ENCODE measurements at regions not wholly inside any gene's neighbourhood (a gene's known extent, or its start where the extent isn't known, plus 50 kb on each side); places are given as distances from the start of the nearest gene placed in this dataset.

- peaks cover 41% of the 10 kb centered on the region for H3K27me3 Mint-ChIP-seq (ENCODE audit: low read depth)
- peaks cover 6% of the 10 kb centered on the region for H3K9me3 Mint-ChIP-seq (ENCODE audit: low read depth)
- H3K27ac Mint-ChIP-seq (ENCODE audit: unreplicated experiment), result no peak overlapping the region
- H3K4me3 Mint-ChIP-seq (ENCODE audit: unreplicated experiment), result no peak overlapping the region
- no peak for DNase-seq (ENCODE audit: low spot score)
- H3K36me3 Mint-ChIP-seq (ENCODE audit: low read depth), result no peaks in the 10 kb centered on the region
- peaks cover 9% of the 10 kb centered on the region for H3K4me1 Mint-ChIP-seq (ENCODE audit: low read depth)
- TF ChIP-seq, protein P1, sequence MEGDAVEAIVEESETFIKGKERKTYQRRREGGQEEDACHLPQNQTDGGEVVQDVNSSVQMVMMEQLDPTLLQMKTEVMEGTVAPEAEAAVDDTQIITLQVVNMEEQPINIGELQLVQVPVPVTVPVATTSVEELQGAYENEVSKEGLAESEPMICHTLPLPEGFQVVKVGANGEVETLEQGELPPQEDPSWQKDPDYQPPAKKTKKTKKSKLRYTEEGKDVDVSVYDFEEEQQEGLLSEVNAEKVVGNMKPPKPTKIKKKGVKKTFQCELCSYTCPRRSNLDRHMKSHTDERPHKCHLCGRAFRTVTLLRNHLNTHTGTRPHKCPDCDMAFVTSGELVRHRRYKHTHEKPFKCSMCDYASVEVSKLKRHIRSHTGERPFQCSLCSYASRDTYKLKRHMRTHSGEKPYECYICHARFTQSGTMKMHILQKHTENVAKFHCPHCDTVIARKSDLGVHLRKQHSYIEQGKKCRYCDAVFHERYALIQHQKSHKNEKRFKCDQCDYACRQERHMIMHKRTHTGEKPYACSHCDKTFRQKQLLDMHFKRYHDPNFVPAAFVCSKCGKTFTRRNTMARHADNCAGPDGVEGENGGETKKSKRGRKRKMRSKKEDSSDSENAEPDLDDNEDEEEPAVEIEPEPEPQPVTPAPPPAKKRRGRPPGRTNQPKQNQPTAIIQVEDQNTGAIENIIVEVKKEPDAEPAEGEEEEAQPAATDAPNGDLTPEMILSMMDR (IDR thresholded peaks at IDR 0.05), result peak; percentile 12
Observed at GRCh38 chr12:132392389-132393244, 63.2 kb upstream of the GALNT9 start.

DNA sequence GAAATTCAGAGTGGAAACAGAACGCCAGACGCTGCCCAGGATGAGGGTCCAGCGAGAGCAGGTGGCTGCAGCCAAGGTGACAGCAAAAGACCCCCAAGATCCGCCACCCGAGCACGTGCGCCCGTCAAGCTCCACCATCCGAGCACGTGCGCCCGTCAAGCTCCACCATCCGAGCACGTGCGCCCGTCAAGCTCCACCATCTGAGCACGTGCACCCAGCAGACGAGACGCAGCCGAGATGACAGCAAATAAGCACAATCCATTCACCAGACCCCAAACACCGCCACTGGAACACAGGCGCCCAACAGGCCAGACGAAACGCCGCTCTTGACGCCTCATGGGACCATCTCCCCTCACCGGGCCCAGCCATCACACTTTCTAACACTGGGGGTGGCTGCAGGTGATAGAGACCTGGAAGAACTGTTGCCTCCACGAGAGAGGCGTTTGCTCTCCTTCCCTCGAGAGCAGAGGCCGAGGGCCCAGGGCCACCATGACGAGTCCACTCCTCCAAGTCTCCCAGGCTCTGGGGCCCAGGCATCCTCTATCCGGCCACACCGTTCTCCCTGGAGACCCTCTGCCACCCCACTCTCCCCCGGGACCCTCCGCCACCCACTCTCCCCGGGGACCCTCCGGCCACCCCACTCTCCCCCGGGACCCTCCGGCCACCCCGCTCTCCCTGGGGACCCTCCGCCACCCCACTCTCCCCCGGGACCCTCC, 62.1 kb upstream of the GALNT9 start:
- Mint-ChIP-seq H3K36me3 (ENCODE audit: low read depth) (no peaks in the 10 kb centered on the region), H3K27me3 (ENCODE audit: low read depth) (peaks cover 43% of the 10 kb centered on the region), H3K4me3 (ENCODE audit: unreplicated experiment) (no peak overlapping the region), H3K9me3 (ENCODE audit: low read depth) (peaks cover 6% of the 10 kb centered on the region), H3K27ac (ENCODE audit: unreplicated experiment) (no peak overlapping the region), H3K4me1 (ENCODE audit: low read depth) (peaks cover 9% of the 10 kb centered on the region)
- TF ChIP-seq, protein P1 (IDR thresholded peaks at IDR 0.05), result no peak
- DNase-seq (ENCODE audit: low spot score), result peak; percentile 72

GRCh38 chr12:132390287-132391076, 61.1 kb upstream of the GALNT9 start:
- H3K27ac Mint-ChIP-seq (ENCODE audit: unreplicated experiment), result no peak overlapping the region
- peaks cover 6% of the 10 kb centered on the region for H3K9me3 Mint-ChIP-seq (ENCODE audit: low read depth)
- TF ChIP-seq, protein P1 (IDR thresholded peaks at IDR 0.05), result no peak
- peaks cover 45% of the 10 kb centered on the region for H3K27me3 Mint-ChIP-seq (ENCODE audit: low read depth)
- no peaks in the 10 kb centered on the region for H3K36me3 Mint-ChIP-seq (ENCODE audit: low read depth)
- DNase-seq (ENCODE audit: low spot score), result peak; percentile 59
- peaks cover 9% of the 10 kb centered on the region for H3K4me1 Mint-ChIP-seq (ENCODE audit: low read depth)
- no peak overlapping the region for H3K4me3 Mint-ChIP-seq (ENCODE audit: unreplicated experiment)

GRCh38 chr12:132389526-132390286, 60.3 kb upstream of the GALNT9 start:
- Mint-ChIP-seq H3K4me1 (ENCODE audit: low read depth) (peaks cover 9% of the 10 kb centered on the region), H3K4me3 (ENCODE audit: unreplicated experiment) (no peak overlapping the region), H3K27me3 (ENCODE audit: low read depth) (peaks cover 46% of the 10 kb centered on the region), H3K27ac (ENCODE audit: unreplicated experiment) (no peak overlapping the region), H3K36me3 (ENCODE audit: low read depth) (no peaks in the 10 kb centered on the region), H3K9me3 (ENCODE audit: low read depth) (peaks cover 6% of the 10 kb centered on the region)
- TF ChIP-seq, protein P1 (IDR thresholded peaks at IDR 0.05), result no peak
- DNase-seq (ENCODE audit: low spot score), result peak; percentile 63

All from chondrocyte (in vitro differentiated cells).